Frontal cortex (tissue), 3 donors: ENCODE measurements at regions not wholly inside any gene's neighbourhood (a gene's known extent, or its start where the extent isn't known, plus 50 kb on each side); places are given as distances from the start of the nearest gene placed in this dataset.

Source experiments
- DNase-seq, 2 donors: peaks; one replicate each; pipeline ENCODE4 v3.0.0; 2012; ENCODE audit warnings: low spot score in 2 of 2
- FAIRE-seq: peaks from 2 replicates; lab custom pipeline; 2012; peaks lifted over from hg19 to GRCh38; lab: Jason Lieb, UNC
- donor health status: control.
- donor health status: control.
- donor health status: control.

- DNase-seq (no peak), FAIRE-seq (no peak)
Observed at GRCh38 chr1:199778324-199778955, 249.1 kb upstream of the NR5A2 start.

- DNase-seq: no peak
- no peak for FAIRE-seq
Observed at GRCh38 chr1:199780091-199780490, 247.4 kb upstream of the NR5A2 start.

GRCh38 chr1:199780948-199781670 is 246.4 kb upstream of the NR5A2 start:
- FAIRE-seq (no peak), DNase-seq (no peak)

GRCh38 chr1:199784138-199784895 is 243.2 kb upstream of the NR5A2 start:
- FAIRE-seq: no peak

GRCh38 chr1:199786695-199787094 is 240.8 kb upstream of the NR5A2 start:
- FAIRE-seq: no peak
- DNase-seq: no peak

More at GRCh38 chr1:199784138-199784895, 243.2 kb upstream of the NR5A2 start:
- no peak for DNase-seq

GRCh38 chr1:199789141-199789540 is 238.4 kb upstream of the NR5A2 start:
- FAIRE-seq (no peak), DNase-seq (no peak)

- FAIRE-seq (no peak), DNase-seq (no peak)
Observed at GRCh38 chr1:199791495-199791894, 236.0 kb upstream of the NR5A2 start.

GRCh38 chr1:199792874-199793273 is 234.6 kb upstream of the NR5A2 start:
- FAIRE-seq (no peak), DNase-seq (no peak)

- no peak for FAIRE-seq
Observed at GRCh38 chr1:199794105-199794863, 233.2 kb upstream of the NR5A2 start.

GRCh38 chr1:199799116-199799515 is 228.4 kb upstream of the NR5A2 start:
- FAIRE-seq: no peak
- no peak for DNase-seq

More at GRCh38 chr1:199794105-199794863, 233.2 kb upstream of the NR5A2 start:
- DNase-seq: no peak

- FAIRE-seq: no peak
Observed at GRCh38 chr1:199804526-199804925, 223.0 kb upstream of the NR5A2 start.

GRCh38 chr1:199808110-199808870 is 219.2 kb upstream of the NR5A2 start:
- FAIRE-seq: no peak

More at GRCh38 chr1:199804526-199804925, 223.0 kb upstream of the NR5A2 start:
- DNase-seq: no peak

GRCh38 chr1:199809311-199809710 is 218.2 kb upstream of the NR5A2 start:
- FAIRE-seq: no peak
- DNase-seq: no peak

More at GRCh38 chr1:199808110-199808870, 219.2 kb upstream of the NR5A2 start:
- DNase-seq: no peak

GRCh38 chr1:199811163-199811562 is 216.3 kb upstream of the NR5A2 start:
- FAIRE-seq (no peak), DNase-seq (no peak)

GRCh38 chr1:199813198-199813597 is 214.3 kb upstream of the NR5A2 start:
- FAIRE-seq (no peak), DNase-seq (no peak)

GRCh38 chr1:199815947-199816346 is 211.6 kb upstream of the NR5A2 start:
- FAIRE-seq (no peak), DNase-seq (no peak)

- no peak for DNase-seq
- FAIRE-seq: no peak
Observed at GRCh38 chr1:199817266-199817665, 210.2 kb upstream of the NR5A2 start.

- DNase-seq (no peak), FAIRE-seq (no peak)
Observed at GRCh38 chr1:199821029-199821779, 206.3 kb upstream of the NR5A2 start.

GRCh38 chr1:199832451-199832850 is 195.1 kb upstream of the NR5A2 start:
- no peak for FAIRE-seq

More at GRCh38 chr1:199832451-199832850, 195.1 kb upstream of the NR5A2 start:
- no peak for DNase-seq
